ENCODE measurements at regions not wholly inside any gene's neighbourhood (a gene's known extent, or its start where the extent isn't known, plus 50 kb on each side); places are given as distances from the start of the nearest gene placed in this dataset.

- H3K9me3 ChIP-seq: peaks cover 0 to 5% (median 2%) of the 10 kb centered on the region in 4 donors
- H3K27me3 ChIP-seq: no peaks in the 10 kb centered on the region
- no peak overlapping the region for H3K4me3 ChIP-seq
- H3K36me3 ChIP-seq: no peaks in the 10 kb centered on the region
- no peak overlapping the region for H3K27ac ChIP-seq
- intact Hi-C loops (cut with DNase I; ENCODE audit: low total_unique reads): no loop called here
- WGBS, 5 donors: 92 to 95% (median 93%) methylated on average over 4 of the region's 4 CpGs
- no peaks in the 10 kb centered on the region for H3K4me1 ChIP-seq
- TF ChIP-seq POLR2AphosphoS5 (IDR thresholded peaks at IDR 0.05) (no peak), POLR2A (IDR thresholded peaks at IDR 0.05) (no peak), EP300 (IDR thresholded peaks at IDR 0.05) (no peak), CTCF (IDR thresholded peaks at IDR 0.05) (no peak)
- DNase-seq: no peak
Observed at GRCh38 chr3:70821602-70822001, 509.2 kb upstream of the MDFIC2 start.

- WGBS, 5 donors: 64 to 90% (median 71%) methylated on average over 1 of the region's 1 CpG
- TF ChIP-seq CTCF (IDR thresholded peaks at IDR 0.05): no peak
- Histone ChIP-seq H3K4me1 (no peaks in the 10 kb centered on the region), H3K9me3 (peaks cover 0 to 9% (median 6%) of the 10 kb centered on the region in 4 donors), H3K27me3 (no peaks in the 10 kb centered on the region), H3K4me3 (no peak overlapping the region), H3K36me3 (no peaks in the 10 kb centered on the region), H3K27ac (no peak overlapping the region)
- DNase-seq: no peak
- intact Hi-C loops (cut with DNase I; ENCODE audit: low total_unique reads): no loop called here
Observed at GRCh38 chr3:70820397-70820796, 508.0 kb upstream of the MDFIC2 start.

- Histone ChIP-seq H3K27me3 (no peaks in the 10 kb centered on the region), H3K27ac (no peak overlapping the region), H3K9me3 (peaks cover 0 to 9% (median 6%) of the 10 kb centered on the region in 4 donors), H3K4me1 (no peaks in the 10 kb centered on the region), H3K36me3 (no peaks in the 10 kb centered on the region), H3K4me3 (no peak overlapping the region)
- WGBS, 5 donors: 61 to 96% (median 80%) methylated on average over 2 of the region's 2 CpGs
- TF ChIP-seq POLR2A (IDR thresholded peaks at IDR 0.05): no peak
- no peak for TF ChIP-seq POLR2AphosphoS5 (IDR thresholded peaks at IDR 0.05)
- TF ChIP-seq EP300 (IDR thresholded peaks at IDR 0.05): no peak
- no peak for TF ChIP-seq CTCF (IDR thresholded peaks at IDR 0.05)
- intact Hi-C loops (cut with DNase I; ENCODE audit: low total_unique reads): no loop called here
- no peak for DNase-seq
Observed at GRCh38 chr3:70818145-70818544, 505.7 kb upstream of the MDFIC2 start.

GRCh38 chr3:70816346-70816745 is 503.9 kb upstream of the MDFIC2 start:
- Histone ChIP-seq H3K27me3 (no peaks in the 10 kb centered on the region), H3K27ac (no peak overlapping the region), H3K36me3 (no peaks in the 10 kb centered on the region), H3K4me3 (no peak overlapping the region), H3K9me3 (peaks cover 0 to 9% (median 6%) of the 10 kb centered on the region in 4 donors), H3K4me1 (no peaks in the 10 kb centered on the region)
- intact Hi-C loops (cut with DNase I; ENCODE audit: low total_unique reads): no loop called here
- DNase-seq: no peak
- WGBS, 5 donors: 85 to 90% (median 85%) methylated on average over 3 of the region's 3 CpGs
- TF ChIP-seq EP300 (IDR thresholded peaks at IDR 0.05) (no peak), POLR2A (IDR thresholded peaks at IDR 0.05) (no peak), POLR2AphosphoS5 (IDR thresholded peaks at IDR 0.05) (no peak), CTCF (IDR thresholded peaks at IDR 0.05) (no peak)

All from stomach (tissue), 8 donors.